ENCODE measurements at regions not wholly inside any gene's neighbourhood (a gene's known extent, or its start where the extent isn't known, plus 50 kb on each side); places are given as distances from the start of the nearest gene placed in this dataset.
"Not testable (repeated sequence)": the region's sequence is repeated elsewhere in the genome, so short reads cannot be mapped to it uniquely, and the experiment has no call there.

- intact Hi-C loops (cut with DNase I): no loop called here
- no peak for ATAC-seq
- Histone ChIP-seq H3K4me3 (no peak overlapping the region), H3K27ac (no peak overlapping the region), H3K36me3 (no peaks in the 10 kb centered on the region), H3K4me1 (no peaks in the 10 kb centered on the region), H3K9me3 (no peaks in the 10 kb centered on the region), H3K27me3 (no peaks in the 10 kb centered on the region)
- no peak for DNase-seq
- WGBS, 4 donors: 70 to 95% (median 77%) methylated on average over 1 of the region's 1 CpG
- no peak for TF ChIP-seq POLR2A (IDR thresholded peaks at IDR 0.05)
- no peak for TF ChIP-seq CTCF (IDR thresholded peaks at IDR 0.05)
Measured at GRCh38 chr2:22458440-22458839, 926.5 kb upstream of the KLHL29 start.

GRCh38 chr2:22475103-22475502 is 909.9 kb upstream of the KLHL29 start:
- ATAC-seq; H3K4me3 ChIP-seq; intact Hi-C loops (cut with DNase I); DNase-seq; H3K27me3 ChIP-seq; H3K36me3 ChIP-seq; H3K27ac ChIP-seq; H3K9me3 ChIP-seq; H3K4me1 ChIP-seq: not testable (repeated sequence)
- WGBS, 4 donors: 72 to 81% (median 78%) methylated on average over 4 of the region's 4 CpGs

GRCh38 chr2:22478329-22478728 is 906.6 kb upstream of the KLHL29 start:
- peaks cover 0 to 8% (median 0%) of the 10 kb centered on the region in 9 donors for H3K27me3 ChIP-seq
- H3K9me3 ChIP-seq: no peaks in the 10 kb centered on the region
- no peak for DNase-seq
- H3K27ac ChIP-seq: no peak overlapping the region
- TF ChIP-seq POLR2A (IDR thresholded peaks at IDR 0.05): no peak
- TF ChIP-seq CTCF (IDR thresholded peaks at IDR 0.05): no peak
- intact Hi-C loops (cut with DNase I): no loop called here
- H3K4me3 ChIP-seq: no peak overlapping the region
- WGBS, 4 donors: 84 to 91% (median 88%) methylated on average over 3 of the region's 3 CpGs
- no peak for ATAC-seq
- H3K4me1 ChIP-seq: peaks cover 0 to 7% (median 0%) of the 10 kb centered on the region in 12 donors
- H3K36me3 ChIP-seq: no peaks in the 10 kb centered on the region

GRCh38 chr2:22481486-22482259 is 903.3 kb upstream of the KLHL29 start:
- Histone ChIP-seq H3K9me3 (no peaks in the 10 kb centered on the region), H3K27me3 (peaks cover 0 to 8% (median 0%) of the 10 kb centered on the region in 9 donors), H3K4me3 (no peak overlapping the region), H3K27ac (no peak overlapping the region), H3K36me3 (no peaks in the 10 kb centered on the region), H3K4me1 (peaks cover 0 to 7% (median 0%) of the 10 kb centered on the region in 12 donors)
- WGBS, 4 donors: 58 to 78% (median 74%) methylated on average over 6 of the region's 6 CpGs
- DNase-seq: no peak
- TF ChIP-seq POLR2A (IDR thresholded peaks at IDR 0.05): no peak
- TF ChIP-seq CTCF (IDR thresholded peaks at IDR 0.05): no peak
- peak; percentile 54 to 63 (median 56) for ATAC-seq
- intact Hi-C loops (cut with DNase I): no loop called here

GRCh38 chr2:22483036-22483435 is 901.9 kb upstream of the KLHL29 start:
- ATAC-seq: no peak
- 73 to 80% (median 77%) methylated on average over 2 of the region's 2 CpGs for WGBS, 4 donors

More at GRCh38 chr2:22483036-22483435, 901.9 kb upstream of the KLHL29 start:
- Histone ChIP-seq H3K27me3 (peaks cover 0 to 8% (median 0%) of the 10 kb centered on the region in 9 donors), H3K27ac (no peak overlapping the region), H3K4me1 (peaks cover 0 to 7% (median 0%) of the 10 kb centered on the region in 12 donors), H3K4me3 (no peak overlapping the region), H3K9me3 (no peaks in the 10 kb centered on the region), H3K36me3 (no peaks in the 10 kb centered on the region)
- DNase-seq: no peak
- TF ChIP-seq CTCF (IDR thresholded peaks at IDR 0.05) (no peak), POLR2A (IDR thresholded peaks at IDR 0.05) (no peak)
- intact Hi-C loops (cut with DNase I): no loop called here

Measured in heart left ventricle (tissue), 16 donors.